ENCODE measurements at regions not wholly inside any gene's neighbourhood (a gene's known extent, or its start where the extent isn't known, plus 50 kb on each side); places are given as distances from the start of the nearest gene placed in this dataset.

DNA sequence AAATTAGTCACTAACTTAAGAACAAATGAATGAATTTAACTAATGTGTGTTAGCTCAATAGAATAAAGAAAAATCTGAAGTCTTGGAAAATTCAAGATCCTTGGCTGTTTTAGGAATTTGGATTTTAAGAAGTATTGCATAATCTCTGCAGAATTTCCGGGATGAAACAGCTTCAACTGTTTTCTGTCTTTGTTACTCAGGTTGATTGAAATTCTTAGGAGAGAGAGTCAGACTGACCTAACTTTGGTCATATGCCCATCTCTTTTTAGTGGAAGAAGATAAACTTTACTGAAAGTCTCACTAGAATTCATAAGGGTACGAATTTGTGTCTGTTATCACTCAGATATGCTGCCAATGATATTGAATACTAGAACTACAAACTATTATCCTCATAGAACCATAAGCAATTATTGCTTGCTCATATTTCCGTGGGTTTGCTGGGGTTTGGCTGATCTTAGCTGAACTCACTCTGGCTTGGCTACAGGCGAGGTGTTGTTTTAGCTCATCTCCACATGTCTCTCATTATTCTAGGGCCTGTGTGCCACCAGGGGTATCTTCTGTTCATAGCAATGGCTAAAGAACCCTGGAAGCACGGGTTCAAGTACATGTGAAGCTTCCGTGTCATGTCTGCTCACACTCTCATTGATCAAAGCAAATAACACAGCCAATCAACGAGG, 257.4 kb upstream of the NOVA1 start:
- DNase-seq (ENCODE audit: low spot score) = no peak

DNA sequence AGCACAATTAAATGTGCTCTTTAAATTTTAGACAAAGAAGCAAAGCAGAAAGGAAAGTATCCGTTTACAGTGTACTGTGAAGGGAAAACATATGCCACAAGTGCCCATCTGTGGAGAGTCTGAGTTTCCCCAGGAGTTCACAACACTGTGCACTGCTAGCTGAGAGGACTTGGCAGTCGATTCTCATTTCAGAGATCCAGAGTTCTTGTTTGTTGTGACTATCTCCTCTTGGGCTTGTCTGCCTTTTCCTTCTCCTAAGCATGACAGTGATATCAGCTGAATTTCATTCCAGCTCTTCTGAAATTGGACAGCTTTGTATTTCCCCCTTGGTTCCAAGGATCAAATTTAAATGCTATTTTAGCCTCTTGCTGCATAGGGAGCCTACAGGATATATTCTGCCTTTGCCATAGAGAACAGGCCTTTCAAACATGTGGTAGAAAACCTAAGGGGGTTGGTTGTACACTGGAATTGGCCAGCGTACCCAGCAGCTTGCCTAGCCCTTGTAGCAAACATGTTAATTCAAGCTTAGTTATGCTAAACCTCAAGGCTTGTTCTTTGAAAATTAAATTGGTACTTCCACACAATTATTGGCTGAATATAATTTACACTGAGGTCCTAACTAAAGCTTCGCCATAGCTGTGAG, 259.2 kb upstream of the NOVA1 start:
- no peak for DNase-seq (ENCODE audit: low spot score)

DNA sequence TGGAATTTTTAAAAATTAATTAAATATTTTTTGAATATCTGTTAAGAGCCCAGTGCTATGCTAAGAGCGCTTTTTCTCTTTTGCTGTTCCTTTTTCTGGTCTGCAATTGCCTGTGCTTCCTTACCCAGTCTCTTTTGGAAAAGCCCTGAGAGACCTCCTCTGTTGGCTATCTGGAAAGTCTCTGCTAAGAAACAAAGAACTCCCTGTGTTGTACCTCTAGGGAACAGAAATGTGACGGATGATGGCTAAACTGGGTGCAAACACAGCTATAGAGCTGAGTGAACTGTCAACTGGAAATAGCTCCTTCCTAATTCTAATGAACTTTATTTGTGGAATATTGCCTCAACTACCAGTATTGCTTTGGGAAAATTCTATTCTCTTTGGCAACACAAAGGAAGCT, 261.6 kb upstream of the NOVA1 start:
- no peak for DNase-seq (ENCODE audit: low spot score)

DNA sequence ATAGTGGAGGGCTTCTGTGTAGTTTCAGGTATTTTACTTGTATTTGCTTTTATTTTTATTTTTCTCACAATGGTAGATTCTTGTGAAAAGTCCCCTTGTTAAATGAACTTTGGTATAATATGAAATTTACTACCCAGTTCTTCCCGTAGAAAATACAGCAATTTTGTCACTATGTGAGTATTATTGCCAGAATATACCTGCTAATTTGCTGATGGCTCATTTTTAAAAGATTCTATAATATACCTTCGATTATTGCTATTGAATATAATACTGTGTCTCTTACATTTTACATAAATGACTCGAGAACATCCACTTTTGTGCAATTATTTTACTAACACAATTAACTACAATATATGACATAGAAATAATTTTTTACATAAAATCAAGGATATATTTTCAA, 262.3 kb upstream of the NOVA1 start:
- DNase-seq (ENCODE audit: low spot score) = no peak

DNA sequence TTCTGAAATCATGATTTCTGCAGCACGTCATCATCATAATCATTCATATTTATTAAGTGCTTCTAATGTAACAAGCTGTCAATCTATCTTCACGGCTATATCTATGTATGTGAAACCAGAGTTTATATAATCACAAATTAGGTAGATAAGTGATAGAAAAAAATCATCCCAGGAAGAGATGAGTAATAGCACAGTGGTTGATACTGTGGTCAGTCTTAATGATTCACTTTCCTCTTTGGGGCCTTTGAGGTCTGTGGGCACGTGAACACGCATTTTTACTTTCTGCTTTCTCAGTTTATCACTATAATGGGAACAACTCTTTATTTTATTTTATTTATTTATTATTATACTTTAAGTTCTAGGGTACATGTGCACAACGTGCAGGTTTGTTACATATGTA, 265.9 kb upstream of the NOVA1 start:
- no peak for DNase-seq (ENCODE audit: low spot score)

DNA sequence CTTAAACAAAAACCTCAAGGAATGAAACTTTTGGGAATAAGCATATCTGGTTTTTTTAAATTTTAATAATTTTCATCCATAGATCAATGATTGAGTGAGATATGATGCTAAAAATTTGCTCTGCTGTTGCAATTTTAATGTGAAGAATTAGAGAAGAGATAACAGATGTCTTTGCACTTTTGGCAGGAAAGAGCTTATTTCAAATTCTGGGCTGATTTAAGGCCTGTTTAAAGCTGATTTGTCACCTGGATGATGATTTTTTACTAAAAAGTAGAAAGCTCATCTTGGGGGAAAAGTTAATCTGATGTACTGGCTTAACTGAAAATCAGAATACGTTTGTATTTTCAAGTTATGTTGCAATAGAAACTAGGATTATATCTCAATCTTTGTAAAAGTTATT, 268.9 kb upstream of the NOVA1 start:
- DNase-seq (ENCODE audit: low spot score) = no peak

DNA sequence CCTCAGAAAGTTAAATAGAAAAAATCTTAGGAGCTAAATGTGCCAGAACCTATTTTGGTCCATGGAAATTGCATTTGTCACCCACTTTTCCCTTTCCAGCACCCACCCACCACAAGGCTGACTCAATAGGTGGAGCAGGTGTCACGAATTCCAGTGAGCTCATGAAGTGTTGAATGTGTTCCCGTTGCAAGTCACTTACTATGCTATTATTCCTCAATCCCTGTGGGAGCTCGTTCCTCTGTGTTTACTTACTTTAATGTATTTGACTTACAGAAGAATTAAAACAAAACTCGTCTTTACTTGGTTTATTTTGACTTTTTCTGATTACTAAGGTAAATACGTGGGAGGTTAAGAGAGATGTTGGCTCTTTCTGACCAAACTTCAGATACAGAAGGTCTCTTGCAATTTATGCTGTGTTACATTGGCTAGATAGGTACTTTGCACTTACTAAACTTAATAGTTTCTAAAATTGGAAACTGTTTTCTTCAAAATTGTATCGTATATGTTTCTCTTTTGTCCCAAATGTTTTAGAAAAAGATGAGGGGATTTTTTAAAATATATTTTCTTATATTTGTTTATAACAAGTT, 269.4 kb upstream of the NOVA1 start:
- no peak for DNase-seq (ENCODE audit: low spot score)

DNA sequence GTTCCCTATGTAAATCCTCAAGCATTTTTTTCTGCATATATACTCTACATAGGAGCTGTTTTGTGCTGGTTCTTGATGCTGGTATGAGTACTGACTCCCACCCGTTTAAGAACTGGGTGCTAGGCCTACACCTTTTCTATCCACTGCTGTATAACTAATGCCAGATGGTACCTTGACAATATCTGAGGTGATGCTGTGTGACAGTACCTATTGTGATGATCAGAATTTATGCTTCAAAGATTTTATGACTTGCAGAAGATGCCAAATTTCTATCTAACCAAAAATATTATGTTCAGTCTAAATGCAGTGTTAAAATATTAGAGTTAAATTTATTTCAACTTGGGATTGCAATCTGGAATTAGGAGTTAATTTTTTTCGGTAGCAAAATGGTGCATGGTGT, 272.3 kb upstream of the NOVA1 start:
- DNase-seq (ENCODE audit: low spot score) = no peak

DNA sequence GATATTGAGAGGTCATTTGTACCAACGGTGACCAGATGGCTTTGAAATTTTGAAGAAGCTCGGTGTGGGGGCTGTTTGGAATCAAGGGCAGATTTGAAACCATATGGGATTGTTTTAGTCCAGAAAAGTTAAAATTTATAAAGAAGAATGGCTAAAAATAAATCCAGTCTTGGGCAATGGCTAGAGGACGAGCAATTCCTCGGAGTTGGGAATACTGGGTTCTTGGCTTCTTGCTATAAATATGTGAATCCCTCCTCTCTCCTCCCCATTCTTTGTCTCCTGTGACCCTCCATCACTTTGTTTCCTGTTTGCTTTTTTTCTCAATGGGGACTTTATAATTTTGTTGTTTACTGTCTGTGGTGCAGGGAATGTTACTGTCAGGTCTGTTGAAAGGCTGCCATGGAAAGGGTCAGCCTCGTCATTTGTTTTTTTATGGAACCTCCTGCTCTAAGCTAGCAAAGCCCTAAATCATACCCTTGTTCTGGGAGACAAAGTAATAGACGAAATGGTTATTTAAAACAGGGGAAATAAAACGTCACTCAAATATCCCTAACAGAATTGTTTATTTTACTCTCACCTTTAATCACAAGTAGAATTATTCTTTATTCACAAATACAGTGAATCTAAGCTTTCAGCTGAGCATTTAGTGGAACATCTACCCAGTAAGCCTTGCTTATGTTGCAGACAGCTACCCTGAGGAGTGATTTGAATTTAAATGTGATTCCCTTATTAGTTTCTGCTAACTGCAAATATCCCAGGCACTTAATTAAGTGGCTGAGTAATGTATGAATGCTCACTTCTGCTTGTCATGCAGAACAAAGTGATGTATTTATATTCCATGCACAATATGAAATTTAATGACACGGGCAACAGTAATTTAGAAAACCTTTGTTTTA, 273.1 kb upstream of the NOVA1 start:
- DNase-seq (ENCODE audit: low spot score) = no peak

DNA sequence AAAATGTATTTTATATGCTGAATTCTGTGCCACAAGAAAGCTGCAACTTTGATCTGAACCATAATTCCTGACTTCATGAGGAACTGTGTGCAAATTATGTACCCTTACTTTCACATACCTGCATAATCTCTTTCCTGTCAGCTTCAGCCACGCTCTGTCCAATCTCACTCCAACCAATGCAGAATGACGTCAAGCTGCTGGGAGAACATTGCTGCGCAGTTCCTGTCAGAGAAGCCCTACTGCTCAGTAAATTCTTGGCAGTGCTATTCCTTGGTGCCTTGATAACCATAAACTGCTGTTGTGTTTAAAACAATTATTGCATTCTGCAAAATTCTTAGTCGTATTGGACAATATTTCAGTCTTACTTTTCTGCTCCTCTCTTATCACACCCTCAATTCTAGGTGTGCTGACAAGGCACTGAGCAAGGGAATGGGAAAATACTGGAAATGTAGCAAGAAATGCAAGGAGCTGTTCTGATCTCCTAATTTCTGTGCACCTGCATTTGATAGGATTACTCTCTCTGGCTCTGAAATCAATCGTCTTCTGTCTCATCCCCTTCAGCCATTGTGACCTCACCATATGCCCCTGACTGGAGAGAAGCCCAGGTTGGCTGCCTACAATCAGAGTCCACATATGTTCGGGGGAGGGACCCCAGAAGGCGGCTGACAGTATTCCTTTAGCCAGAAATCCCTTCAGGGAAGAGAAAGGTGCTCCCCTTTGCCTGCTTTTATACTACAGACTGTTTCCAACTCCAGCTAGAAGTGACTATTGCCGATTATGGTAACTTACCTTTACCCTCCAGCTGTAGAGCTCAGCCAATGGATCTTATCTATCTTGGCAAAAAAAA, 274.9 kb upstream of the NOVA1 start:
- no peak for DNase-seq (ENCODE audit: low spot score)

DNA sequence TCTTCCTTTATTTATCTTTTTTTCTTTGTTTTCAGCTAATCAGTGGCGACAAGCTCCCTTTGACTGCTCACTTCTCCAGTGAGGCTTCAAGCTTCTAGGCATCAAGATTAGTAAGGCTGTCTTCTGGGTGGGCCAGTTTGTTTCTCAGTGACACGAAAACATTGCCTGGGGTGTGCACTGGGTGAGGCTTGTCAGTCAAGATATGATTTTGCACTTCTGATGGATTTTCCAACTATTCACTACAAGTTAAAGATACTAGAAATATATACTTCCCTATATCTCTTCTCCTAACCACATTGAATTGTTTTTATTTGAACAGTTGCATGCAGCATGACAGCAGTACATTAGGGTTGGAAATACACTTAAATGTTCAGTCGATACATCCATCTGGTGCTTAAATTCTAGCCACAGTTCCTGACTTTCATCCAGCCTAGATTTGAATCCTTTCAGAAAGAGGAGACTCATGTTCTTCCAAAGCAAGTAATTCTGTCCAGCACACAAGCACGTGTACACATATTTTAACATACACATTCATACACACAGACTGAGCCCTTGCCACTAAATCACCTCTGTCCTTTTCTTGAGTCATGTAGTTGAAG, 275.6 kb upstream of the NOVA1 start:
- no peak for DNase-seq (ENCODE audit: low spot score)

DNA sequence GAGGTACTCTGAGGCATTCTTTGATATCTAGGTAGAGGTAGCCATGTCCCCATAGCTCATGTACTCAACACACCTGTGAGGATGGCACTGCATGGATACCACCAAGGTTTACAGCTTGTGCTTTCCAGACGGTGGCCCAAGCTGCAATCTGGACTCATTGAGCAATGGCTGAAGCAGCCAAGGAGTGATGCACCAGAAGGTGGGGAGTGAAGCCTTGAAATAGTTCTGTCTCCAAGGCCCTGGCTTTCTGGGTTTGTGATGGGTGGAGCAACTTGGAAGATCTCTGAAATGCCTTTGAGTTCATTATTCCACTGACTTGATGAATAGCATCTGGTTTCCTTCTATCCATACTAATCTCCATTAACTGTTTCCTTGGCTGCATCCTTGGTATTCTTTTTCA, 290.0 kb upstream of the NOVA1 start:
- DNase-seq (ENCODE audit: low spot score) = no peak

DNA sequence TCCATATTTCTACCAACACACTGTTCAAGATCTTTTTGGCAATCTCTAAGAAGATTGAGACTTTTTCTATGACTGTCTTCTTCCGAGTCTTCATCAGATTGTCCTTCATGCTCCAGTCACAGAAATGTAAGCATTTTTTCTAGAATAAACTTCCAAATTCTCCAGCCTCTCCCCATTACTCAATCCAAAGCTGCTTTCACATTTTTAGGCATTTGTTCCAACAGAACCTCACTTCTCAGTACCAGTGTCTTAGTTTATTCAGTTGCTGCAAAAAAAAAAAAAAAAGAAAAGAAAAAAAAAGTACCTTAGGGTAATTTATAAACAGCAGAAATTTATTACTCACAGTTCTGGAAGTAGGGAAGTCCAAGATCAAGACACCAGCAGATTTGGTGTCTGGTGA, 290.8 kb upstream of the NOVA1 start:
- no peak for DNase-seq (ENCODE audit: low spot score)

DNA sequence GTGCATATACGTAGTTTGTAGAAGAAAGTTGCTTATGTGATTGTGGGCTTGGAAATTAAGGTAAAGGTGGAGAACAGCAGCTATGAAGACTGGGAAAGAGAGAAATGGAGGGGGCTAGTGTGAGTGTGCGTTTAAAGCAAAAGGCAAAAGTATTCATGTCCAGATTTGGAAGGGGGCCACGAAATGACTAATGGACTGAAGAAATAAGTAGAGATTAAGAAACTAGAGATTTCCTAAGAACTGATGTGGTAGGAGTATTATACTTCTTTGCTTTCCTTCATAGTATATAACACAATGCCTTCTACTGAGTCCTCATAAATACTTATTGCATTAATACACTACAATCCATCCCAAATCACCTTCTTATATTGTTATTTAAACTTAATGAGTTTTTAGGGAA, 298.6 kb upstream of the NOVA1 start:
- DNase-seq (ENCODE audit: low spot score) = no peak

DNA sequence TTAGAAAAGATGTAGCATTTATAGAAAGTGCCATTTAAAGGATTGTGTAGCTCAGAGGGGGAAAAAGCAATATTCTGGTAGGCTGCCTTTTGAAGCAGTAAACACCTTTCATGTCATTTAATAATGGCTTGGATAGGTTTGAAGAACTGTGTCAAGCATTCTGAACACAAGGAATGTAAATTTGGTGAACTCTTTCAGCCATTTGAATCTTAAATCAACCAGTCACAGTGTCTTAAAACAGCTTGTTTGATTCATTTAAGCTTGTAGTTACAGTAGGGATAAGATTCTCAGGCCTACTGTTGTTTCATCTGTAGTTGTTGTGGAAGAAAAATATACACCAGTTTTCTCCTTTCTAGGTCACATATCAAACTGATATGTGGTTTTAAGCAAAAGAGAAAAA, 299.4 kb upstream of the NOVA1 start:
- DNase-seq (ENCODE audit: low spot score) = no peak

DNA sequence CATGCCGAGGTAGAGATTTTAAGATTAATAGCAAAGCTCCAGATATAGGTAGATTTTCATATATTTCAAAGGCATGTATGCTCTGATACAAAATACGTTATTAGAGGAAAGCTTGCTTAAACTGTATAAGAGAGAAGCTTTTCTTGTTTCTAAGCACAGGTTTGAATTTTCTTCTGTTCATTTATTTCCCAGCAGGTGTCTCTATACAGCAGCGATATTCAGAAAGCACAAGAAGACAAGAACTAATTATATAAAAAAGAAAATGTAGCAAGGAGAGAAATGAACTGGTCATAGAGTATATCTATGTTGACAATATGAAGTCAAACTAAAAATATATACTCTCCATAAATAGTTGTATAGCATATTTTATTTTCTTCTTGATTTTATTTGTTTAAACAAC, 307.4 kb upstream of the NOVA1 start:
- no peak for DNase-seq (ENCODE audit: low spot score)

DNA sequence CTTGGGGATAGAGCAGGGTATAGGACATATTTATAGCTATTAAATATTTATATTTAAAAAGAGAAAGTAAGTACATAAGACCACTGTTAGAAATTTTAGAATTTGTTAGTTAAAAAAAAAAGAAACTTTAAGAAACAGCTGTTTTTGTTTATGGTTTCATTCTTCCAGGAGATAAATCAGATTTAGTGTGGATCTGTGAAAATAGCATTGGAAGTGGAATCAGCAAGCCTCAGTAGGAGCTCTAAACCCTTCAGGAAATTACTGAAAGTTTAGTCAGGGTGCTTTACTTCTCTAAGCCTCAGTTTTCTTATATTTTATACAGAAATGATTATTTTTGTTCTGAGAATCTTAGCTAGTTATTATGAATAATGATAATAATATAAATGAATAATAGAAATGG, 316.0 kb upstream of the NOVA1 start:
- DNase-seq (ENCODE audit: low spot score) = no peak

DNA sequence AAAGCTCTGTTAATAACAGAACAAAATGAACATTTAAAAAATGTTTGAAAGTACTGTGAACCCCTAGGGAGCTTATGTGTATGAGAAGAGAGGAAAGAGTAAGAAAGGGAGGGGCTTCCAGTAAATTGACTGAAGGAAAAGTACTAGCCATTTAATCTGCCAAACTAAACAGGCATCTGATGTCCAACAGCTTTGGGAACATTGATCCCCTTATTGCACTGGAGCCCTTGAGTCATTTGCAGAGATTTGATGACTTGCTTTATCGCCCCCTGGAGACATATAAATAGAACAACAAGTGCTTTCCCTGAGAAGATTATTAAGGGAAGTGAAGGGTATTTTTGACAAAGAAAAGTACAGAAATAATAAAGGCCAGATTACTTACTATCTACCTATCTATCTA, 319.3 kb upstream of the NOVA1 start:
- DNase-seq (ENCODE audit: low spot score) = peak; percentile 1

DNA sequence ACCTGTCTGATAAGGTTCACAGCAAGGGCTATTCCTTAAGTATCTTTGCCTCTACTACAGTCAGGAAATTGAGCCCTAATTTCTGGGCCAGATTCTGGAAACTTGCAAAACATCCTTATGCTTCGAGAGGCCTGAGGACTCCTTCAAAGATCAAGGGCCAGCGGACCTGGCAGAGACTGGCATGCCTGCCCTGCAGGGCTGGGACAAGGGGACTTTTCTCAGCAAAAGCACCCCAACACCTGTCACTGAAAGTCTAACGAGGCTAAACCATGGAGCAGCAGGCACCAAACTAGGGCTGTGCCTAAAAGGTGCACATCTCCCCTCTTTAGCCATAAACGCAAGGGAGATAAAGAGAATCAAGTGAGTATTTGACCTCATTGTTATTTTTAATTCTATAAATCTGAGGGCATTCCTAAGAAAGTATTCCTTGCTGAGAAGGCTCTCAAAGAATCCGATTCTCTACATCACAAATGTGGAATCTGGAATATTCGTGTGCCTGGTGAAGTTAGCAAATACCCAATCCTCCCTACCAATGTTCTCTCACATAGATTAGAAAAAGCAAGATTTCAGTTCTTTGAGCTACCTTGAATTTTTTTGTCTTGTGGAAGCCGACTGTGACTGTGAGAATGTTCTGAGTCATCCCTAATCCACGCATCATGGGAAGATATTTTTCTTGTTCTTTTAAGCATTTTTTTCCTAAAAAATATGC, 328.2 kb upstream of the NOVA1 start:
- no peak for DNase-seq (ENCODE audit: low spot score)

DNA sequence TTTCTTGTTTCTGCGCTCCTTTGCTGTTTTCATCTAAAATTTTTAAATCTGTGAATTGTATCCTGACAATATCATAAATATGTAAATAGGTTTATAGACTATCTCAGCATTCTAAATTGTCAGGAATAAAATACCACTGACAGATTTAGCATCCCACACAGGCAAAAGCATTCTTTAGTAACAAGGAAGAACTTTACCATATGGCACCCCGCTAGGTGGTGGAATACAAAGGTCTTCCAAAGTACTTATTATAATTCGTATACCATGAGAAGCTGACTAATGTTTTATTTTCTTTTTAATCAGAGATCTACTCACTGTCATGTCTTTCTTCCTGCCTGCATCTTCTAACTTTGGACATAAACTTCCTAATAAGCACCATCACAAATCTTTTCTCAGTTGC, 328.8 kb upstream of the NOVA1 start:
- DNase-seq (ENCODE audit: low spot score) = no peak

DNA sequence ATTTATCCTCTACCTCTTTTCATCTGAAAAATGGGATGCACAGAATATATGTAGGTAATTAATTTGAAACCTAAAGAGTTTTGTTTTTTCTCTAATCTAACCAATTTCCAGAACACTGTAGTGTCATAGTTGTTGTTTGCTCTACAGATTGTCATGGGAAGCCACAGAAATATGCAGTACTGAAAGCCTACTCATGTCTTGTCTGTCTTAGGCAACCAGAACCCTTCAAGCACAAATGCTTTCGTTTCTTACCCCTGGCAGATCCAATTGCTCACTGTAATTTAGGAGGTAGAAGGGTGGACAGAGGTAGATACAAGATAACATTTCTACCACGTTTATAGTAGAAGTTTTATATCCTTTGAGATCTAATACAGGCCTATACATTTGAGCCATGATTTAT, 330.2 kb upstream of the NOVA1 start:
- DNase-seq (ENCODE audit: low spot score) = no peak
